Neural progenitor cell (in vitro differentiated cells): ENCODE measurements at regions not wholly inside any gene's neighbourhood (a gene's known extent, or its start where the extent isn't known, plus 50 kb on each side); places are given as distances from the start of the nearest gene placed in this dataset.

Experiments used
- DNase-seq: peaks from one replicate; pipeline ENCODE4 v3.0.0-alpha.2; 2016; ENCODE audit warnings: low spot score
- H2AFZ ChIP-seq: fragments of 200-600 bp; sonication (generic); replicated peaks from 2 replicates; pipeline ENCODE4 v1.6.1; 2016; ENCODE audit warnings: antibody characterized with exemption
- H3F3A ChIP-seq: fragments of 200-600 bp; sonication (generic); 2 replicates; pipeline ENCODE4 v1.6.1; 2016; ENCODE audit warnings: antibody characterized with exemption, low read depth
- H3K27ac ChIP-seq: fragments of 200-600 bp; sonication (generic); 2 replicates; pipeline ENCODE4 v1.5.1; 2016; ENCODE audit warnings: mild to moderate bottlenecking
- H3K27me3 ChIP-seq: fragments of 200-600 bp; sonication (generic); 2 replicates; pipeline ENCODE4 v1.6.1; 2016; ENCODE audit warnings: mild to moderate bottlenecking, moderate library complexity
- H3K36me3 ChIP-seq: fragments of 200-600 bp; sonication (generic); 2 replicates; pipeline ENCODE4 v1.5.1; 2016
- H3K4me1 ChIP-seq: fragments of 200-600 bp; sonication (generic); 2 replicates; pipeline ENCODE4 v1.6.1; 2016; ENCODE audit warnings: mixed run types
- H3K4me2 ChIP-seq: fragments of 200-600 bp; sonication (generic); 2 replicates; pipeline ENCODE4 v1.6.1; 2016
- H3K4me3 ChIP-seq: fragments of 200-600 bp; sonication (generic); 2 replicates; pipeline ENCODE4 v1.5.1; 2016
- H3K79me2 ChIP-seq: fragments of 200-600 bp; sonication (generic); 2 replicates; pipeline ENCODE4 v1.6.1; 2016; ENCODE audit warnings: low read depth
- H3K9ac ChIP-seq: fragments of 200-600 bp; sonication (generic); 2 replicates; pipeline ENCODE4 v1.6.1; 2016
- H3K9me3 ChIP-seq: fragments of 200-600 bp; sonication (generic); 2 replicates; pipeline ENCODE4 v1.5.1; 2016; ENCODE audit warnings: low read depth
- H4K20me1 ChIP-seq: fragments of 200-600 bp; sonication (generic); 2 replicates; pipeline ENCODE4 v1.6.1; 2016; ENCODE audit warnings: low read depth
- H3K27ac Mint-ChIP-seq: 3 replicates; pipeline ENCODE4 v1.8.0; 2021; ENCODE audit warnings: mixed read lengths
- H3K27me3 Mint-ChIP-seq: 2 replicates; pipeline ENCODE4 v1.8.0; 2022; ENCODE audit warnings: low read depth, mild to moderate bottlenecking, inconsistent platforms, moderate library complexity, mixed read lengths; ENCODE audit not compliant: insufficient read depth
- H3K36me3 Mint-ChIP-seq: 3 replicates; pipeline ENCODE4 v1.8.0; 2021; ENCODE audit warnings: mixed read lengths
- H3K4me1 Mint-ChIP-seq: 3 replicates; pipeline ENCODE4 v1.8.0; 2021; ENCODE audit warnings: mixed read lengths
- H3K4me3 Mint-ChIP-seq: 3 replicates; pipeline ENCODE4 v1.8.0; 2021; ENCODE audit warnings: mild to moderate bottlenecking, moderate library complexity, mixed read lengths
- H3K9me3 Mint-ChIP-seq: 3 replicates; pipeline ENCODE4 v1.8.0; 2020; ENCODE audit warnings: mixed read lengths
- EZH2 ChIP-seq: fragments of 200-600 bp; sonication (generic); IDR thresholded peaks from 2 replicates; pipeline ENCODE4 v1.6.1; 2017; ENCODE audit warnings: antibody characterized with exemption, mild to moderate bottlenecking, moderate library complexity
- EZH2phosphoT487 ChIP-seq: fragments of 200-600 bp; sonication (generic); IDR thresholded peaks from 2 replicates; pipeline ENCODE4 v1.6.1; 2017; ENCODE audit warnings: antibody characterized with exemption
- TF ChIP-seq, protein P1 (sequence below): fragments of 200-600 bp; sonication (generic); IDR thresholded peaks from 2 replicates; pipeline ENCODE4 v1.5.1; 2017; ENCODE audit warnings: antibody characterized with exemption, mild to moderate bottlenecking

DNA sequence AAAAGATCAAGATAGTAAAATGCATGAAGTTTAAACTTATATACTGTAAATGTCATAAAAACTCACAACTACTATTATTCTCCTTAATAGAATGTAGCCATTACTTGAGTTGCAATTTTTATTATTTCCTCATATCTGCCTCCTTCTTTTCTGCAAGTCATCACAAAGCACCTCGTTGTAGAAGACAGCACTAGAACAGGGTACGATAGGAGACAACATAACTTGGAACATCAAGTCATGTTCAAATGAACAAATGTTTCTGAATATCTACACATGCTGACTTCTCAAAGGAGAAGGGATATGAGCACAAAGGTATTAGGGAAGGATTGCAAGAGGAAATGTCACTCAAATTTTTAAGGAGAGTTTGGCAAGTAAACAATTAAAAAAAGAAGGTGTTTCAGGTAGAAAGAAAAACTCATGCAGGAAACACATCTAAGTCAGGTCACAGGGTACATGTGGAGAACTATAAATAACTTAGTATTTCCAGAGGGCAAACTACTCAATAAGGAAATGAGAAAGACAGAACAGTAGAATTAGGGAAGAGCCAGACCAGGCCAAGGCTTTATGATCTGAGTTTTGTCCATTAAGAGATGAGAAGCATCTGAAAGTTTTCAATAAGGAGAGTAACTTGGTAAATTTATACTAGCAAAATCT is 186.7 kb downstream of the CRPPA start:
- Mint-ChIP-seq H3K36me3 (peaks cover 4% of the 10 kb centered on the region), H3K27ac (no peak overlapping the region), H3K27me3 (no peaks in the 10 kb centered on the region), H3K4me1 (no peaks in the 10 kb centered on the region), H3K4me3 (no peak overlapping the region), H3K9me3 (peaks cover 14% of the 10 kb centered on the region)
- no peak overlapping the region for H2AFZ ChIP-seq
- DNase-seq: no peak
- H3K4me3 ChIP-seq: no peak overlapping the region
- no peaks in the 10 kb centered on the region for H3K36me3 ChIP-seq
- no peak overlapping the region for H3K27ac ChIP-seq
- TF ChIP-seq EZH2phosphoT487 (no peak), EZH2 (no peak)
- TF ChIP-seq, protein P1, sequence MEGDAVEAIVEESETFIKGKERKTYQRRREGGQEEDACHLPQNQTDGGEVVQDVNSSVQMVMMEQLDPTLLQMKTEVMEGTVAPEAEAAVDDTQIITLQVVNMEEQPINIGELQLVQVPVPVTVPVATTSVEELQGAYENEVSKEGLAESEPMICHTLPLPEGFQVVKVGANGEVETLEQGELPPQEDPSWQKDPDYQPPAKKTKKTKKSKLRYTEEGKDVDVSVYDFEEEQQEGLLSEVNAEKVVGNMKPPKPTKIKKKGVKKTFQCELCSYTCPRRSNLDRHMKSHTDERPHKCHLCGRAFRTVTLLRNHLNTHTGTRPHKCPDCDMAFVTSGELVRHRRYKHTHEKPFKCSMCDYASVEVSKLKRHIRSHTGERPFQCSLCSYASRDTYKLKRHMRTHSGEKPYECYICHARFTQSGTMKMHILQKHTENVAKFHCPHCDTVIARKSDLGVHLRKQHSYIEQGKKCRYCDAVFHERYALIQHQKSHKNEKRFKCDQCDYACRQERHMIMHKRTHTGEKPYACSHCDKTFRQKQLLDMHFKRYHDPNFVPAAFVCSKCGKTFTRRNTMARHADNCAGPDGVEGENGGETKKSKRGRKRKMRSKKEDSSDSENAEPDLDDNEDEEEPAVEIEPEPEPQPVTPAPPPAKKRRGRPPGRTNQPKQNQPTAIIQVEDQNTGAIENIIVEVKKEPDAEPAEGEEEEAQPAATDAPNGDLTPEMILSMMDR: no peak
- H3K79me2 ChIP-seq: no peaks in the 10 kb centered on the region
- H3K4me1 ChIP-seq: no peaks in the 10 kb centered on the region
- peaks cover 1% of the 10 kb centered on the region for H3K9me3 ChIP-seq
- no peak overlapping the region for H3K4me2 ChIP-seq
- no peaks in the 10 kb centered on the region for H3F3A ChIP-seq
- no peaks in the 10 kb centered on the region for H3K27me3 ChIP-seq
- no peaks in the 10 kb centered on the region for H4K20me1 ChIP-seq
- no peak overlapping the region for H3K9ac ChIP-seq

DNA sequence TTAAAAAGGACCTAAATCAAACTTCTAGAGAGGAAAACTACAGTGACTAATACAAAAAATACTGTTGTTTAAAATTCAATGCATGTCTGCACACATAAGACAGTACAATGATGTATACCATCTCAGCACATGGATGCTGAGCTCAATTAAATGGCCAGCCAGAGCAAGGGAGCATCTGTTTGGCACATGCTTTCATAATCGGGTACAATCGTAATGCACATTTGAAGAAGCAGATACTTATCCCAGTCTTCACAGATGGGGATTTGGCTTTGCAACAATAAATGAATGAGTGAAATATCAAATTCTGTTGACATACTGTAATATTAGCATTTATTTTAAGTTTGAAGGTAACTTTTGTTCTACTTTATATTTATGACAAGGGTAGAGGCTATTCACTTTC is 187.8 kb downstream of the CRPPA start:
- H3K4me3 Mint-ChIP-seq: no peak overlapping the region
- Histone ChIP-seq H3K4me2 (no peak overlapping the region), H3K79me2 (no peaks in the 10 kb centered on the region), H3K4me3 (no peak overlapping the region), H3K4me1 (no peaks in the 10 kb centered on the region), H3K27me3 (no peaks in the 10 kb centered on the region), H3F3A (no peaks in the 10 kb centered on the region), H3K27ac (no peak overlapping the region), H2AFZ (no peak overlapping the region), H3K9me3 (peaks cover 8% of the 10 kb centered on the region), H3K9ac (no peak overlapping the region), H3K36me3 (no peaks in the 10 kb centered on the region), H4K20me1 (no peaks in the 10 kb centered on the region)
- peaks cover 14% of the 10 kb centered on the region for H3K9me3 Mint-ChIP-seq
- H3K27me3 Mint-ChIP-seq: no peaks in the 10 kb centered on the region
- DNase-seq: no peak
- no peaks in the 10 kb centered on the region for H3K4me1 Mint-ChIP-seq
- no peak overlapping the region for H3K27ac Mint-ChIP-seq
- TF ChIP-seq EZH2 (no peak), EZH2phosphoT487 (no peak)
- TF ChIP-seq, protein P1: no peak
- peaks cover 4% of the 10 kb centered on the region for H3K36me3 Mint-ChIP-seq

DNA sequence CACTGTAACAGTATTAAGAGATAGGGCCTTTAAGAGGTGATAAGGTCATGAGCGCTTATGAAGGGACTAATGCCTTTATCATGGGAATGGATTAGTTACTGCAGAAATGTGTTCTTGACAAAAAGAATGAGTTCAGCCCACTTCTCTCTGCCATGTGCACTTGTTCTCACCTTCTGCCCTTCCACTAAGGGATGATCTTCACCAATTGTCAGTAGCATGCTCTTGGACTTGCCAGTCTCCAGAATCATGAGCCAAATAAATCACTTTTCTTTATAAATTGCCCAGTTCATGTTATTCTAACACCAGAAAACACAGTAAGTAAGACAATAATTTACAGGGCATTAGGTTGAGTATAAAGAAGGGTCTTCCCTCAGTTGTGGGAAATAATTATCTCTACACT is 189.1 kb downstream of the CRPPA start:
- Mint-ChIP-seq H3K27ac (no peak overlapping the region), H3K36me3 (peaks cover 4% of the 10 kb centered on the region), H3K4me3 (no peak overlapping the region), H3K4me1 (no peaks in the 10 kb centered on the region), H3K27me3 (no peaks in the 10 kb centered on the region), H3K9me3 (peaks cover 14% of the 10 kb centered on the region)
- H3K9ac ChIP-seq: no peak overlapping the region
- H3F3A ChIP-seq: no peaks in the 10 kb centered on the region
- no peak overlapping the region for H2AFZ ChIP-seq
- no peak for TF ChIP-seq EZH2
- TF ChIP-seq, protein P1: no peak
- TF ChIP-seq EZH2phosphoT487: no peak
- no peak for DNase-seq
- H3K27ac ChIP-seq: no peak overlapping the region
- H3K27me3 ChIP-seq: no peaks in the 10 kb centered on the region
- no peaks in the 10 kb centered on the region for H3K36me3 ChIP-seq
- H4K20me1 ChIP-seq: no peaks in the 10 kb centered on the region
- no peaks in the 10 kb centered on the region for H3K79me2 ChIP-seq
- no peak overlapping the region for H3K4me2 ChIP-seq
- peaks cover 8% of the 10 kb centered on the region for H3K9me3 ChIP-seq
- H3K4me3 ChIP-seq: no peak overlapping the region
- no peaks in the 10 kb centered on the region for H3K4me1 ChIP-seq
